Heart left ventricle (tissue), 16 donors: ENCODE measurements at regions not wholly inside any gene's neighbourhood (a gene's known extent, or its start where the extent isn't known, plus 50 kb on each side); places are given as distances from the start of the nearest gene placed in this dataset.

Experiments
- ATAC-seq, 4 donors: fragments of 200-7000 bp; cut with Tn5 transposase; one replicate each; pipeline ENCODE4 v1.9.1; 2020 to 2022; ENCODE audit warnings: moderate library complexity in 4 of 4, mild to moderate bottlenecking in 3 of 4, moderate number of reproducible peaks in 1 of 4
- DNase-seq, 5 donors: peaks; one replicate each; pipeline ENCODE4 v3.0.0-alpha.2; 2020
- H3K27ac ChIP-seq, 12 donors: fragments of 200-600 bp; sonication (generic) in 4 of 12; one replicate each; pipeline versions ENCODE4 v1.5.0 to v1.8.0; 2016 to 2022; ENCODE audit warnings: mild to moderate bottlenecking in 2 of 12
- H3K27me3 ChIP-seq, 9 donors: fragments of 200-600 bp; sonication (generic) in 2 of 9; one replicate each; pipeline versions ENCODE4 v1.5.1 to v1.8.0; 2016 to 2022; ENCODE audit warnings: mild to moderate bottlenecking in 3 of 9
- H3K36me3 ChIP-seq, 9 donors: fragments of 200-600 bp; sonication (generic) in 2 of 9; one replicate each; pipeline versions ENCODE4 v1.5.0 to v1.8.0; 2018 to 2022; ENCODE audit warnings: mild to moderate bottlenecking in 2 of 9
- H3K4me1 ChIP-seq, 12 donors: fragments of 200-600 bp; sonication (generic) in 4 of 12; one replicate each; pipeline versions ENCODE4 v1.5.0 to v1.8.0; 2016 to 2022; ENCODE audit warnings: mild to moderate bottlenecking in 3 of 12
- H3K4me3 ChIP-seq, 12 donors: fragments of 200-600 bp; sonication (generic) in 4 of 12; one replicate each; pipeline versions ENCODE4 v1.5.0 to v1.8.0; 2017 to 2022; ENCODE audit warnings: mild to moderate bottlenecking in 9 of 12, moderate library complexity in 4 of 12
- H3K9me3 ChIP-seq, 12 donors: fragments of 200-600 bp; sonication (generic) in 4 of 12; one replicate each; pipeline versions ENCODE4 v1.5.0 to v1.8.0; 2016 to 2022; ENCODE audit warnings: mild to moderate bottlenecking in 1 of 12
- CTCF ChIP-seq, 12 donors: fragments of 200-600 bp; sonication (generic) in 4 of 12; IDR thresholded peaks; one replicate each; pipeline versions ENCODE4 v1.5.0 to v1.8.0; 2018 to 2022; ENCODE audit warnings: antibody characterized with exemption in 12 of 12, mild to moderate bottlenecking in 5 of 12
- POLR2A ChIP-seq, 2 donors: fragments of 450-650 bp; IDR thresholded peaks; one replicate each; pipeline ENCODE4 v1.6.1; 2017; ENCODE audit warnings: antibody characterized with exemption in 2 of 2, mild to moderate bottlenecking in 2 of 2, moderate library complexity in 2 of 2
- WGBS, 4 donors: extraction: QIAGEN DNeasy Blood & Tissue Kit in 2 of 4; methylation state at CpG; one replicate each; pipeline versions ENCODE4 v1.1.5 to v1.1.7; 2013 to 2018; 5-methylcytosine and 5-hydroxymethylcytosine counted together
- intact Hi-C, 10 donors: fragments of 100-400 bp; cut with DNase I; formaldehyde crosslinking; loops; one replicate each; pipeline versions ENCODE4 v1.11.1 to v1.14.2; 2022
- donor health status: ischemic (EF 13 %, LVEDD 7.1; RV severe dilation, severe dysfunction).
- donor health status: healthy with polysubstance abuse.
- donor health status: DM: no; HTN: yes; CAD: no.
- donor health status: DM: no; HTN: no; CAD: no.
- donor health status: ischemic (EF 25% LVEDD 6.9; RV normal size, moderate dysfunction).
- donor health status: ischemic (EF 25% LVEDD 5.7; RV mildly dilated, moderate dysfunction).
- donor health status: healthy.
- donor health status: DM: yes; HTN: yes; CAD: no.
- donor health status: ischemic (EF 35%, LVEDD 5.7; RV mildly dilated, moderate dysfunction).
- donor health status: nonischemic (EF 11% LVEDD 7.7; RV severe dilation, severe dysfunction).
- donor health status: DM: yes; HTN: yes; CAD: no.
- donor health status: PGD.
- donor health status: ischemic (EF 29% LVEDD 5.4; RV normal size, mild dysfunction).
- donor health status: nonischemic (EF 23%, LVEDD 6.1; RV moderate dilation, normal function).

- H3K27me3 ChIP-seq = no peaks in the 10 kb centered on the region
- TF ChIP-seq CTCF (IDR thresholded peaks at IDR 0.05) = no peak
- TF ChIP-seq POLR2A (IDR thresholded peaks at IDR 0.05) = no peak
- ATAC-seq = no peak
- H3K9me3 ChIP-seq = no peaks in the 10 kb centered on the region
- no peaks in the 10 kb centered on the region for H3K4me1 ChIP-seq
- no peak overlapping the region for H3K4me3 ChIP-seq
- no peak for DNase-seq
- H3K36me3 ChIP-seq = no peaks in the 10 kb centered on the region
- no peak overlapping the region for H3K27ac ChIP-seq
- intact Hi-C loops = loop anchor here in 1 of 10 donors (10.0 kb wide), 1 partner anchor 59 kb away; no protein-coding TSS in a partner anchor
- 91 to 95% (median 92%) methylated on average over 3 of the region's 3 CpGs for WGBS, 4 donors
Measured at GRCh38 chr9:8143677-8144076, 344.1 kb upstream of the DMAC1 start.

- H3K27me3 ChIP-seq = no peaks in the 10 kb centered on the region
- H3K36me3 ChIP-seq = no peaks in the 10 kb centered on the region
- H3K9me3 ChIP-seq = no peaks in the 10 kb centered on the region
- intact Hi-C loops = loop anchor here in 1 of 10 donors (10.0 kb wide), 1 partner anchor 56 kb away; no protein-coding TSS in a partner anchor
- DNase-seq = no peak
- no peak for ATAC-seq
- no peak overlapping the region for H3K27ac ChIP-seq
- WGBS, 4 donors = 33 to 67% (median 44%) methylated on average over 2 of the region's 2 CpGs
- no peaks in the 10 kb centered on the region for H3K4me1 ChIP-seq
- TF ChIP-seq CTCF (IDR thresholded peaks at IDR 0.05) (no peak), POLR2A (IDR thresholded peaks at IDR 0.05) (no peak)
- no peak overlapping the region for H3K4me3 ChIP-seq
Measured at GRCh38 chr9:8140557-8140956, 341.0 kb upstream of the DMAC1 start.

GRCh38 chr9:8139756-8140155 lies 340.2 kb upstream of the DMAC1 start:
- TF ChIP-seq POLR2A (IDR thresholded peaks at IDR 0.05) (no peak), CTCF (IDR thresholded peaks at IDR 0.05) (no peak)
- H3K9me3 ChIP-seq = no peaks in the 10 kb centered on the region
- WGBS, 4 donors = 91 to 100% (median 97%) methylated on average over 1 of the region's 1 CpG
- DNase-seq = no peak
- no peaks in the 10 kb centered on the region for H3K36me3 ChIP-seq
- H3K4me3 ChIP-seq = no peak overlapping the region
- no peaks in the 10 kb centered on the region for H3K27me3 ChIP-seq
- no peak for ATAC-seq
- H3K27ac ChIP-seq = no peak overlapping the region
- intact Hi-C loops = loop anchor here in 1 of 10 donors (10.0 kb wide), 1 partner anchor 55 kb away; no protein-coding TSS in a partner anchor
- H3K4me1 ChIP-seq = no peaks in the 10 kb centered on the region

- no peaks in the 10 kb centered on the region for H3K36me3 ChIP-seq
- no peaks in the 10 kb centered on the region for H3K27me3 ChIP-seq
- intact Hi-C loops = no loop called here
- ATAC-seq (no peak), DNase-seq (no peak)
- no peaks in the 10 kb centered on the region for H3K4me1 ChIP-seq
- TF ChIP-seq POLR2A (IDR thresholded peaks at IDR 0.05) = no peak
- TF ChIP-seq CTCF (IDR thresholded peaks at IDR 0.05) = no peak
- H3K9me3 ChIP-seq = no peaks in the 10 kb centered on the region
- WGBS, 4 donors = 88 to 96% (median 93%) methylated on average over 1 of the region's 1 CpG
- no peak overlapping the region for H3K27ac ChIP-seq
- H3K4me3 ChIP-seq = no peak overlapping the region
Measured at GRCh38 chr9:8136477-8136876, 336.9 kb upstream of the DMAC1 start.
